ENCODE measurements at regions not wholly inside any gene's neighbourhood (a gene's known extent, or its start where the extent isn't known, plus 50 kb on each side); places are given as distances from the start of the nearest gene placed in this dataset.

- TF ChIP-seq CTCF (IDR thresholded peaks at IDR 0.05), result no peak
- no peak for TF ChIP-seq POLR2A (IDR thresholded peaks at IDR 0.05)
- TF ChIP-seq EP300 (IDR thresholded peaks at IDR 0.05), result no peak
These were observed 252.7 kb downstream of the TJP1 start for GRCh38 chr15:29569533-29570092.

Data from ovary (tissue), 3 donors.